Activated CD8-positive, alpha-beta T cell treated with anti-CD3 and anti-CD28 coated beads for 36 hours (primary cell): ENCODE measurements at regions not wholly inside any gene's neighbourhood (a gene's known extent, or its start where the extent isn't known, plus 50 kb on each side); places are given as distances from the start of the nearest gene placed in this dataset.
"Not testable (repeated sequence)": the region's sequence is repeated elsewhere in the genome, so short reads cannot be mapped to it uniquely, and the experiment has no call there.

ENCODE experiments used
- ATAC-seq: fragments of 200-7000 bp; cut with Tn5 transposase; one replicate; pipeline ENCODE4 v1.10.0; 2021; ENCODE audit warnings: mild to moderate bottlenecking, moderate library complexity
- CTCF ChIA-PET: fragments of 350-600 bp; sonication (Branson Sonifier 250); formaldehyde crosslinking; loops from one replicate; lab custom pipeline; 2021; ENCODE audit warnings: antibody characterized with exemption; lab: Charles Lee
- POLR2A ChIA-PET: fragments of 350-600 bp; sonication (Branson Sonifier 250); formaldehyde crosslinking; loops from one replicate; lab custom pipeline; 2021; ENCODE audit warnings: antibody characterized with exemption; lab: Charles Lee
- DNase-seq: peaks from one replicate; pipeline ENCODE4 v3.0.0-alpha.2; 2020
- H3K27ac Mint-ChIP-seq: one replicate; pipeline ENCODE4 v1.8.0; 2021; ENCODE audit warnings: mild to moderate bottlenecking, mixed read lengths
- H3K27me3 Mint-ChIP-seq: one replicate; pipeline ENCODE4 v1.8.0; 2021; ENCODE audit warnings: mixed read lengths
- H3K36me3 Mint-ChIP-seq: one replicate; pipeline ENCODE4 v1.8.0; 2021; ENCODE audit warnings: low read depth, mixed read lengths
- H3K4me1 Mint-ChIP-seq: one replicate; pipeline ENCODE4 v1.8.0; 2021; ENCODE audit warnings: low read depth, mixed read lengths
- H3K4me3 Mint-ChIP-seq: one replicate; pipeline ENCODE4 v1.8.0; 2021; ENCODE audit warnings: mild to moderate bottlenecking, moderate library complexity, mixed read lengths
- H3K9me3 Mint-ChIP-seq: one replicate; pipeline ENCODE4 v1.8.0; 2021; ENCODE audit warnings: mixed read lengths
- CTCF ChIP-seq: fragments of 200-600 bp; IDR thresholded peaks from one replicate; pipeline ENCODE4 v1.8.0; 2022; ENCODE audit warnings: antibody characterized with exemption, mild to moderate bottlenecking
- intact Hi-C: fragments of 100-400 bp; cut with micrococcal nuclease; formaldehyde crosslinking; loops from one replicate; pipeline ENCODE4 v1.10.0; 2022

GRCh38 chr2:184057910-184058309 lies 540.4 kb upstream of the ZNF804A start:
- ATAC-seq (no peak), DNase-seq (no peak)
- no peaks in the 10 kb centered on the region for H3K4me1 Mint-ChIP-seq
- H3K27me3 Mint-ChIP-seq: no peaks in the 10 kb centered on the region
- intact Hi-C loops: no loop called here
- peaks cover 5% of the 10 kb centered on the region for H3K9me3 Mint-ChIP-seq
- H3K4me3 Mint-ChIP-seq: no peak overlapping the region
- CTCF ChIA-PET: no interaction called here
- no peak overlapping the region for H3K27ac Mint-ChIP-seq
- no peak for TF ChIP-seq CTCF
- POLR2A ChIA-PET: no interaction called here
- no peaks in the 10 kb centered on the region for H3K36me3 Mint-ChIP-seq

- ATAC-seq, H3K27me3 Mint-ChIP-seq, H3K4me3 Mint-ChIP-seq, intact Hi-C loops, H3K27ac Mint-ChIP-seq, POLR2A ChIA-PET, CTCF ChIA-PET, H3K4me1 Mint-ChIP-seq, H3K9me3 Mint-ChIP-seq, DNase-seq, H3K36me3 Mint-ChIP-seq: not testable (repeated sequence)
Observed at GRCh38 chr2:184060268-184060667, 538.1 kb upstream of the ZNF804A start.

- TF ChIP-seq CTCF: no peak
- no peaks in the 10 kb centered on the region for H3K27me3 Mint-ChIP-seq
- H3K36me3 Mint-ChIP-seq: no peaks in the 10 kb centered on the region
- no peaks in the 10 kb centered on the region for H3K9me3 Mint-ChIP-seq
- ChIA-PET POLR2A (no interaction called here), CTCF (no interaction called here)
- no peak for DNase-seq
- H3K27ac Mint-ChIP-seq: no peak overlapping the region
- no peak overlapping the region for H3K4me3 Mint-ChIP-seq
- no peaks in the 10 kb centered on the region for H3K4me1 Mint-ChIP-seq
- no peak for ATAC-seq
- intact Hi-C loops: no loop called here
Observed at GRCh38 chr2:184067502-184067901, 530.8 kb upstream of the ZNF804A start.

GRCh38 chr2:184072470-184072869 lies 525.9 kb upstream of the ZNF804A start:
- Mint-ChIP-seq H3K4me1 (no peaks in the 10 kb centered on the region), H3K36me3 (no peaks in the 10 kb centered on the region), H3K27ac (no peak overlapping the region), H3K4me3 (no peak overlapping the region), H3K27me3 (no peaks in the 10 kb centered on the region), H3K9me3 (peaks cover 2% of the 10 kb centered on the region)
- ChIA-PET POLR2A (no interaction called here), CTCF (no interaction called here)
- no peak for TF ChIP-seq CTCF
- no peak for DNase-seq
- ATAC-seq: no peak
- intact Hi-C loops: no loop called here

GRCh38 chr2:184078496-184078895 lies 519.8 kb upstream of the ZNF804A start:
- no peaks in the 10 kb centered on the region for H3K4me1 Mint-ChIP-seq
- ChIA-PET CTCF (no interaction called here), POLR2A (no interaction called here)
- H3K27me3 Mint-ChIP-seq: no peaks in the 10 kb centered on the region
- ATAC-seq (no peak), DNase-seq (no peak)
- no peak overlapping the region for H3K4me3 Mint-ChIP-seq
- H3K36me3 Mint-ChIP-seq: no peaks in the 10 kb centered on the region
- H3K27ac Mint-ChIP-seq: no peak overlapping the region
- intact Hi-C loops: no loop called here
- peaks cover 3% of the 10 kb centered on the region for H3K9me3 Mint-ChIP-seq
- TF ChIP-seq CTCF: no peak

- Mint-ChIP-seq H3K27ac (no peak overlapping the region), H3K9me3 (peaks cover 2% of the 10 kb centered on the region), H3K27me3 (no peaks in the 10 kb centered on the region), H3K36me3 (no peaks in the 10 kb centered on the region), H3K4me3 (no peak overlapping the region), H3K4me1 (no peaks in the 10 kb centered on the region)
- ChIA-PET POLR2A (no interaction called here), CTCF (no interaction called here)
- intact Hi-C loops: no loop called here
- ATAC-seq (no peak), DNase-seq (no peak)
- no peak for TF ChIP-seq CTCF
Observed at GRCh38 chr2:184091456-184091855, 506.9 kb upstream of the ZNF804A start.
